ENCODE measurements at regions not wholly inside any gene's neighbourhood (a gene's known extent, or its start where the extent isn't known, plus 50 kb on each side); places are given as distances from the start of the nearest gene placed in this dataset.

GRCh38 chr2:60157283-60157682 is 396.2 kb downstream of the BCL11A start:
- TF ChIP-seq, protein P1, sequence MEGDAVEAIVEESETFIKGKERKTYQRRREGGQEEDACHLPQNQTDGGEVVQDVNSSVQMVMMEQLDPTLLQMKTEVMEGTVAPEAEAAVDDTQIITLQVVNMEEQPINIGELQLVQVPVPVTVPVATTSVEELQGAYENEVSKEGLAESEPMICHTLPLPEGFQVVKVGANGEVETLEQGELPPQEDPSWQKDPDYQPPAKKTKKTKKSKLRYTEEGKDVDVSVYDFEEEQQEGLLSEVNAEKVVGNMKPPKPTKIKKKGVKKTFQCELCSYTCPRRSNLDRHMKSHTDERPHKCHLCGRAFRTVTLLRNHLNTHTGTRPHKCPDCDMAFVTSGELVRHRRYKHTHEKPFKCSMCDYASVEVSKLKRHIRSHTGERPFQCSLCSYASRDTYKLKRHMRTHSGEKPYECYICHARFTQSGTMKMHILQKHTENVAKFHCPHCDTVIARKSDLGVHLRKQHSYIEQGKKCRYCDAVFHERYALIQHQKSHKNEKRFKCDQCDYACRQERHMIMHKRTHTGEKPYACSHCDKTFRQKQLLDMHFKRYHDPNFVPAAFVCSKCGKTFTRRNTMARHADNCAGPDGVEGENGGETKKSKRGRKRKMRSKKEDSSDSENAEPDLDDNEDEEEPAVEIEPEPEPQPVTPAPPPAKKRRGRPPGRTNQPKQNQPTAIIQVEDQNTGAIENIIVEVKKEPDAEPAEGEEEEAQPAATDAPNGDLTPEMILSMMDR (IDR thresholded peaks at IDR 0.05; ENCODE audit: low read length): no peak
- TF ChIP-seq EZH2 (IDR thresholded peaks at IDR 0.05; ENCODE audit: borderline replicate concordance, low read length): no peak

Measured in OCI-LY1 (cell line).